IgD-negative memory B cell (primary cell): ENCODE measurements at regions not wholly inside any gene's neighbourhood (a gene's known extent, or its start where the extent isn't known, plus 50 kb on each side); places are given as distances from the start of the nearest gene placed in this dataset.
"Not testable (repeated sequence)": the region's sequence is repeated elsewhere in the genome, so short reads cannot be mapped to it uniquely, and the experiment has no call there.

Experiments
- H3K27ac Mint-ChIP-seq, 3 donors: one replicate each; pipeline ENCODE4 v1.8.0; 2020 to 2022; ENCODE audit warnings: mild to moderate bottlenecking in 3 of 3, mixed read lengths in 3 of 3, moderate library complexity in 1 of 3
- H3K27me3 Mint-ChIP-seq: one replicate; pipeline ENCODE4 v1.8.0; 2021; ENCODE audit warnings: mixed read lengths
- H3K36me3 Mint-ChIP-seq: one replicate; pipeline ENCODE4 v1.8.0; 2020; ENCODE audit warnings: mild to moderate bottlenecking, mixed read lengths
- H3K4me1 Mint-ChIP-seq, 3 donors: one replicate each; pipeline ENCODE4 v1.8.0; 2020 to 2022; ENCODE audit warnings: mixed read lengths in 3 of 3, mild to moderate bottlenecking in 1 of 3
- H3K4me3 Mint-ChIP-seq, 4 donors: one replicate each; pipeline ENCODE4 v1.8.0; 2020 to 2022; ENCODE audit warnings: mild to moderate bottlenecking in 4 of 4, mixed read lengths in 4 of 4, moderate library complexity in 3 of 4
- H3K9me3 Mint-ChIP-seq, 3 donors: one replicate each; pipeline ENCODE4 v1.8.0; 2020 to 2021; ENCODE audit warnings: mixed read lengths in 3 of 3, mild to moderate bottlenecking in 1 of 3

DNA sequence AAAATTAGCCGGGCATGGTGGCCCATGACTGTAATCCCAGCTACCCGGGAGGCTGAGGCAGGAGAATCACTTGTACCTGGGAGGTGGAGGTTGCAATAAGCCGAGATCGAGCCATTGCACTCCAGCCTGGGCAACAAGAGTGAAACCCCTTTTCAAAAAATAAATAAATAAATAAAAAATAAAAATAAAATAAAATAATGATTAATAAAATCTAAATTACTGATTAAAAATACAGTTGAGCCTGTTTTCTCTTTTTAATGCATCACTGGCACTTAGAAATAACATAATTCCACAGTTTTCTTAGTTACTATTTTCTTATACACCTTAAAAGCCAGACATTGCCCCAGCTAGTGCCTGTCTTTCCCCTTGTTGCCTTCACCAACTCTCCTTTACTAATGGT lies 922.8 kb upstream of the GJE1 start:
- Mint-ChIP-seq H3K4me3 (no peak overlapping the region), H3K27ac (no peak overlapping the region), H3K9me3 (no peaks in the 10 kb centered on the region), H3K27me3 (peaks cover 1% of the 10 kb centered on the region), H3K36me3 (no peaks in the 10 kb centered on the region), H3K4me1 (no peaks in the 10 kb centered on the region)

DNA sequence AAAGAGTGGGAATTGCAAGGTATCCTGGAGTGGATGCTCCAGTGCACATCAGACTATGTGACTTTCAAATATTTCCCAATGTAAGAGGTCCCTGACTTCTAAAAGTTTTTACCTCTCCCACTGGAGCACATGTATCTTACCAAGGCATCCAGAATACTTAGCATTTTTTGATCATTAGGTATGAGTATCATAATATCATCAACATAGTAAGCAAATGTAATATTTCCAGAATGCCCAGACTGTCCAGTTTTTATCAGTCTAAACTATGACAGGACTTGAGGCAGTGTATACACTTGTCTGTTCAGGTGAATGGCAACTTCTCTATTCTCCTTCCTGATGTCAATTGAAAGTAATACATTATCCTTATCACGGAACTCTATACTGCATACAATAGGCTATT lies 924.6 kb upstream of the GJE1 start:
- no peak overlapping the region for H3K4me3 Mint-ChIP-seq
- H3K9me3 Mint-ChIP-seq, result no peaks in the 10 kb centered on the region
- no peaks in the 10 kb centered on the region for H3K36me3 Mint-ChIP-seq
- H3K27ac Mint-ChIP-seq, result no peak overlapping the region
- no peaks in the 10 kb centered on the region for H3K27me3 Mint-ChIP-seq
- no peaks in the 10 kb centered on the region for H3K4me1 Mint-ChIP-seq

DNA sequence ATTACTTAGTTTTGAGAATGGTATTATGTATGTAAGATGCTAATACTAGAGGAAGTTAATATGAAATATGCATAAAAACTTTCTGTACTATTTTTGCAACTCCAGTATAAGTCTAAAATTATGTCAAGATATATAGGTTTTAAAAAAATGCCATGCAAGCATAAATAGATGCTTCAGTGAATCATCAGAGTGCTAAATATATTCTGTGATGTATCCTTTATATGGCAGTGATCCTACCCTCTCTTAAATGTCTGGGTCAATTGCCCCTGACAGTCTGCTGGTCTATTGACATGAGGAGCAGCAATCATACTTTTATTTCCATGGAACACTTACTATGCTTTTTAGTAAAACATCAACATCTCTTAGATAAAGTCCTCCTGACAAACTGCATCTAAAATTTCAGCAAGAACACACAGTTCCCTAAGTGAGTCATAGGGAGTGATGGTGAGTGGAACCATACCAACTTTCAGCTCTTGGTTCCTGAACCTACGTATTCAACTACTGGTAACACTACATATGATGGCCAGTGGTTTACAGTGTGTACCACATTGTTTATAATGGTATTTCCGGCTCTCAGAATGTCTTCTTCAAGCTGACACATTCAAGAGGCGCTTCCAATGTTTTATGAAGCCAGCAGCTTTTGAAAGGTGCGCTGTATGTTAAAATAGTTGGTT lies 928.7 kb upstream of the GJE1 start:
- H3K9me3 Mint-ChIP-seq, result no peaks in the 10 kb centered on the region
- no peak overlapping the region for H3K4me3 Mint-ChIP-seq
- H3K27me3 Mint-ChIP-seq, result peaks cover 2% of the 10 kb centered on the region
- no peaks in the 10 kb centered on the region for H3K4me1 Mint-ChIP-seq
- H3K36me3 Mint-ChIP-seq, result no peaks in the 10 kb centered on the region
- H3K27ac Mint-ChIP-seq, result no peak overlapping the region

DNA sequence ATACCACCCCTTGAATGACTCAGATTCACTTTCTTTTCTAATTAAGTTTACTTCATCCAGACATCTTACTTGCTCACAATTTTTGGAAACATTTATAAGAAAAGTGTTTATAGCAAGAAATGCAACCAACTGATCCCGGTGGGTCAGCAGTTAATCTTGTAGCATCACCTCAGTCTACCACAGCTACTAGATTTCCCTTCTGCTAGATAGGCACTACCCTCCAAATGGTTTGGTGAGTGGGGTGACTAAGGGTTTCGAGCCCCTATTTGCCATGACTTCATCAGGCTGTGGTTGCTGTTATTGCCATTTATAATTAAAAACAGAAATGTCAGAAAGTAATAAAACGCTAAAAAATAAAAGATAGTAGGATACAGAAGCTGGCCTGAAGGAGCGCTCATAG lies 930.1 kb upstream of the GJE1 start:
- no peaks in the 10 kb centered on the region for H3K36me3 Mint-ChIP-seq
- H3K4me3 Mint-ChIP-seq, result no peak overlapping the region
- no peak overlapping the region for H3K27ac Mint-ChIP-seq
- H3K4me1 Mint-ChIP-seq, result no peaks in the 10 kb centered on the region
- H3K27me3 Mint-ChIP-seq, result peaks cover 2% of the 10 kb centered on the region
- H3K9me3 Mint-ChIP-seq, result no peaks in the 10 kb centered on the region

DNA sequence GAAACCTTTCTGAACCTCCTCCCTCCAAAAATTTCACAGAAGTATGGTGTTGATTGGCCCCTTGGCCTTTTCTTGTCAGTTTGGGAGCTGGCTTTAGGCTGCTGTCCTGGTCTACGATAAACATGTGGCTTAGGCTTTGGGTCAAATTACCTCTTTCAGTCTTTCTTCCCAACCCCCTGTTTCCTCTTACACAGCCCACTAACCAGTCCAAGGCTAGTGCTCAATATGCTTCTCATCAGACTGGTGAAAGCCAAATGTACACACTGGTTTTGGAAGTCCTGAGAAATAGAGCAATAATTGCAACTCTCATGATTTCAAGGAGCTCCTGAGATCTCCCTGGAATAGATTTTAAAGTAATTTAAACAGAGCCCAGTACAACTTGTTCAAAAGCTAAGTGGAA lies 933.7 kb upstream of the GJE1 start:
- peaks cover 2% of the 10 kb centered on the region for H3K27me3 Mint-ChIP-seq
- H3K27ac Mint-ChIP-seq, result no peak overlapping the region
- H3K4me3 Mint-ChIP-seq, result no peak overlapping the region
- H3K4me1 Mint-ChIP-seq, result no peaks in the 10 kb centered on the region
- H3K36me3 Mint-ChIP-seq, result peaks cover 2% of the 10 kb centered on the region
- H3K9me3 Mint-ChIP-seq, result peaks cover 0 to 2% (median 0%) of the 10 kb centered on the region in 3 donors

DNA sequence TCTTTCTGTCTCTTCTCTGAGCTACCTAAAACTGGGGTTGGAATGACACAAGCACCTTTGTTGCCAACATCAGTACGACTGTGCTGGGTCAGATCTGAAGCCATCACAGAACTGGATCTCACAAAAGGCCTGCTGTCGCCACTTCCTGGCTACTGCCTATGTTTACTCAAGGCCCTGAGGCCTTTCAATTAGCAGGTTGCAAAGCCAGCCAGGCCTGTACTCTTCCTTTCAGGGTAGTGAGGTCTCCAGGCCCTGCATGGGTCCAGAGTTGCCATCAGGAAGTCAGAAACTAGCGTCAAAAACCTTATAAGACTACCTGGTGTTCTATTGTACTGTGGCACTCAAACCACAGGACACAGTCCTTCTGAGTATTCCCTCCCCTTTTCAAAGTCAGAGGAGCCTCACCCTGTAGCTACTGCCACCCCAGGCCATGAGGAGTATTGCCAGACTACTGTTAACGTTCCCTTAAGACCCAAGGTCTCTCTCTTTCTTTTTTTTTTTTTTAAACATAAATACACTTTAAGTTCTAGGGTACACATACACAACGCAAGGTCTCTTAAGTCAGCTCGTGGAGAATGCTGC lies 937.4 kb upstream of the GJE1 start:
- peaks cover 0 to 23% (median 0%) of the 10 kb centered on the region in 3 donors for H3K9me3 Mint-ChIP-seq
- H3K4me3 Mint-ChIP-seq, result no peak overlapping the region
- H3K4me1 Mint-ChIP-seq, result no peaks in the 10 kb centered on the region
- H3K27me3 Mint-ChIP-seq, result no peaks in the 10 kb centered on the region
- H3K27ac Mint-ChIP-seq, result no peak overlapping the region
- peaks cover 6% of the 10 kb centered on the region for H3K36me3 Mint-ChIP-seq

DNA sequence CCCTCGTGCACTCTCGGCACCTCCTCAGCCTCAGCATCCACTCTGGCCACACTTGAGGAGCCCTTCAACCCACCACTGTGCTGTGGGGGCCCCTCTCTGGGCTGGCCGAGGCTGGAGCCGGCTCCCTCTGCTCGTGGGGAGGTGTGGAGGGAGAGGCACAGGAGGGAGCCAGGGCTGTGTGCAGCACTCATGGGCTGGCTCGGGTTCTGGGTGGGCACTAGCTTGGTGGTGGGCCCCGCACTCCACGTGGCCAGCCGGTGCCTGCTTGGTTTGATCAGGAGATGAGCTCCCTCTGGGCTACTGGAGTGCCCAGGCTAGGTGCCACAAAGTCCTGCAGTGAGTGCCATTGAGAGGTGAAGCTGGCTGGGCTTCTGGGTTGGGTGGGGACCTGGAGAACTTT lies 949.4 kb upstream of the GJE1 start:
- Mint-ChIP-seq H3K9me3 (peaks cover 4 to 9% (median 4%) of the 10 kb centered on the region in 3 donors), H3K27me3 (no peaks in the 10 kb centered on the region), H3K4me1 (no peaks in the 10 kb centered on the region), H3K36me3 (no peaks in the 10 kb centered on the region), H3K27ac (no peak overlapping the region), H3K4me3 (no peak overlapping the region)

DNA sequence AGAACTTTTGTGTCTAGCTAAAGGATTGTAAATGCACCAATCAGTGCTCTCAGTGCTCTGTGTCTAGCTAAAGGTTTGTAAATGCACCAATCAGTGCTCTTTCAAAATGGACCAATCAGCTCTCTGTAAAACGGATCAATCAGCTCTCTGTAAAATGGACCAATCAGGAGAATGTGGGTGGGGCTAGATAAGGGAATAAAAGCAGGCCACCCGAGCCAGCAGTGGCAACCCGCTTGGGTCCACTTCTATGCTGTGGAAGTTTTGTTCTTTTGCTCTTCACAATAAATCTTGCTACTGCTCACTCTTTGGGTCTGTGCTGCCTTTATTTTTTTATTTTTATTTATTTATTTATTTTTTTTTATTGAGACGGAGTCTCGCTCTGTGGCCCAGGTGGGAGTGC lies 957.3 kb upstream of the GJE1 start:
- not testable (repeated sequence) for H3K4me1 Mint-ChIP-seq, H3K27me3 Mint-ChIP-seq, H3K27ac Mint-ChIP-seq

DNA sequence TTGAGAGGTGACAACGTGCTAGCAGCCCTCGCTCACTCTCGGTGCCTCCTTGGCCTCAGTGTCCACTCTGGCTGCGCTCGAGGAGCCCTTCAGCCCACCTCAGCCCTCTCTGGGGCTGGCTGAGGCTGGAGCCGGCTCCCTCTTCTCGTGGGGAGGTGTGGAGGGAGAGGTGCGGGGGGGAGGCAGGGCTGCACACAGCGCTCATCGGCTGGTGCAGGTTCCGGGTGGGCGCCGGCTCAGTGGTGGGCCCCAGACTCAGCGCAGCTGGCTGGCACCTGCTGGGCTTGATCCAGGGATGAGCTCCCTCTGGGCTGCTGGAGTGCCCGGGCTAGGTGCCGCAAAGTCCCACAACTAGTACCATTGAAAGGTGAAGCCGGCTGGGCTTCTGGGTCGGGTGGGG lies 957.8 kb upstream of the GJE1 start:
- no peak overlapping the region for H3K27ac Mint-ChIP-seq

More for the DNA sequence above, 957.3 kb upstream of the GJE1 start:
- H3K36me3 Mint-ChIP-seq, H3K4me3 Mint-ChIP-seq, H3K9me3 Mint-ChIP-seq: not testable (repeated sequence)

DNA sequence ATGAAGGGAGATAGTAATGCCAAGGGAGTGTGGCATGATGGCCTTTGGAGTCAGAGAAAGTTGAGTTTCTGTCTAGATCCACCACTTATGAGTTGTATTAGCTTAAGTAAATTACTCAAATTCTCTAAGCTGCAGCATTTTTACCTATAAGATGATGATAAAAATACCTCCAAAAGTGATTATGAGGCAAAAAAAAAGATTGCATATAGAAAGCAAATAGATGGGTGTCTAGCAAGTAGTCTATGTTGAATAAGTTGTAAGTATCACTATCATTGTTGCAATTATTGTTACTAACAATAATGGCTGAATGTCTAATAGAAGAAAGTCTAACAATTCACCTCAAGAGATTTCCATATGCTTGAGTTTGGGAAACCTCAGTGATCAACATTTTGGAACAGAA lies 959.2 kb upstream of the GJE1 start:
- Mint-ChIP-seq H3K4me1 (peaks cover 0 to 2% (median 0%) of the 10 kb centered on the region in 3 donors), H3K4me3 (no peak overlapping the region), H3K9me3 (peaks cover 0 to 3% (median 0%) of the 10 kb centered on the region in 3 donors), H3K36me3 (no peaks in the 10 kb centered on the region), H3K27ac (no peak overlapping the region), H3K27me3 (no peaks in the 10 kb centered on the region)

More for the DNA sequence above, 957.8 kb upstream of the GJE1 start:
- Mint-ChIP-seq H3K9me3 (no peaks in the 10 kb centered on the region), H3K36me3 (no peaks in the 10 kb centered on the region), H3K27me3 (no peaks in the 10 kb centered on the region), H3K4me1 (peaks cover 0 to 2% (median 0%) of the 10 kb centered on the region in 3 donors), H3K4me3 (no peak overlapping the region)

DNA sequence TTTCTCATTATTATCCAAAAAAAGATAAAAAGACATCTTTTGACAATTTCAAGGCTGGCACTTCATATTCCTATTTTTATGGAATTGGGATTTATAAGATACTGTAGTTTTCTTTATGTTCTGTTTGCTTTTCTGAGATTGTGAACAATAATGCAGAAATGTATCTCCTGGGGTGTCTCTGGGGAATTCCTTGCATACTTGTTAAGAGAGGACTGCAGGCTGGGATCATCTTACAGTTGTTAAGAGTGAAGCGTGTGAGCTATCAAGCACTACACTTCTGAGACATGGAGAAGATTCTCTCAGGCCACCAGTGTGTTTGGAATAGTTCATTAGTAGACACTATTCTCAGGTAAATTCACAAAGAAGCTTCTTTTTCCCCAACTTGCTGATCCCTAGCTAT lies 963.3 kb upstream of the GJE1 start:
- H3K4me3 Mint-ChIP-seq, result no peak overlapping the region
- H3K36me3 Mint-ChIP-seq, result no peaks in the 10 kb centered on the region
- H3K27ac Mint-ChIP-seq, result no peak overlapping the region
- H3K27me3 Mint-ChIP-seq, result no peaks in the 10 kb centered on the region
- peaks cover 0 to 5% (median 0%) of the 10 kb centered on the region in 3 donors for H3K9me3 Mint-ChIP-seq
- H3K4me1 Mint-ChIP-seq, result peaks cover 0 to 2% (median 1%) of the 10 kb centered on the region in 3 donors

DNA sequence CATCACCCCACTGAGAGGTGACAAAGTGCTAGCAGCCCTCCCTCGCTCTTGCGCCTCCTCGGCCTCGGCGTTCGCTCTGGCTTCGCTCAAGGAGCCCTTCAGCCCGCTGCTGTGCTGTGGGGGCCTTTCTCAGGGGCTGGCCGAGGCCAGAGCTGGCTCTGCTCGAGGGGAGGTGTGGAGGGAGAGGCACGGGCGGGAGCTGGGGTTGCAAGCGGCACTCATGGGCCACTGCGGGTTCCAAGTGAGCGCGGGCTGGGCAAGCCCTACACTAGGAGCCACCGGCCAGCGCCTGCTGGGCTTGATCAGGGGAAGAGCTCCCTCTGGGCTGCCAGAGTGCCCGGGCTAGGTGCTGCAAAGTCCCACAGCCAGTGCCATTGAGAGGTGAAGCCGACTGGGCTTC lies 964.8 kb upstream of the GJE1 start:
- Mint-ChIP-seq H3K9me3 (peaks cover 0 to 5% (median 0%) of the 10 kb centered on the region in 3 donors), H3K27ac (no peak overlapping the region), H3K4me3 (no peak overlapping the region), H3K4me1 (peaks cover 0 to 3% (median 1%) of the 10 kb centered on the region in 3 donors), H3K36me3 (no peaks in the 10 kb centered on the region), H3K27me3 (no peaks in the 10 kb centered on the region)

DNA sequence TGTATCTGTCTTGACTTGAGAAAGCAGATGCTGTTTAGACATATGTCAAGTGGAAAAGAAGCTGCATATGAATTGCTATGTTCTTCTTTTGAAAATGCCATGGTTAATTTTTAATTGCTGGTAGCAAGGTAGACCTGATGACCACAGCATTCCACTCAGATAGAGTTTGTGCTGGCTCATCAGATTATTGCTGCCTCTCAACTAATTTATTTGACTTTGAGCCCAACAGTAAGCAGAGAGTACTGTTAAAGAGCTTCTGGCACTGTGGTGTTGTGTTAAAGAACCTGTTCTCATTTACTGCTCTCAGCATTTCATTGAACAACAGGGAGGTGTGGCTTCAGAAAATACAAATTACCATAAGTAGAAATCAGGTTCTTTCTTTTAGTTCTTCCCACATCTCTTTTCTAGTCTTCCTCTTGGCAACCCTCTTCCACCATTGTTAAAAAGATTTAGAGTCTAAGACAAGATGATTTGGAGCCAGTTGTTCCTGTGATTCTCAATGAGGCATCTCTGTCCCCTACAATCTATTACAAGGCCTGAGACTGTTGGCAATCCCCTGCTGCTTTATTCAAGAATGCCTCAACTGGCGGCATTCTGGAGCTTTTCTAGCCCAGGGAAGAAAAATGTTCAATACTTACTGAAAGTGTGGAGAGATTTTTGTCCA lies 967.6 kb upstream of the GJE1 start:
- no peak overlapping the region for H3K27ac Mint-ChIP-seq
- H3K9me3 Mint-ChIP-seq, result peaks cover 0 to 5% (median 0%) of the 10 kb centered on the region in 3 donors
- H3K27me3 Mint-ChIP-seq, result no peaks in the 10 kb centered on the region
- no peaks in the 10 kb centered on the region for H3K36me3 Mint-ChIP-seq
- H3K4me3 Mint-ChIP-seq, result no peak overlapping the region
- H3K4me1 Mint-ChIP-seq, result peaks cover 0 to 3% (median 0%) of the 10 kb centered on the region in 3 donors

DNA sequence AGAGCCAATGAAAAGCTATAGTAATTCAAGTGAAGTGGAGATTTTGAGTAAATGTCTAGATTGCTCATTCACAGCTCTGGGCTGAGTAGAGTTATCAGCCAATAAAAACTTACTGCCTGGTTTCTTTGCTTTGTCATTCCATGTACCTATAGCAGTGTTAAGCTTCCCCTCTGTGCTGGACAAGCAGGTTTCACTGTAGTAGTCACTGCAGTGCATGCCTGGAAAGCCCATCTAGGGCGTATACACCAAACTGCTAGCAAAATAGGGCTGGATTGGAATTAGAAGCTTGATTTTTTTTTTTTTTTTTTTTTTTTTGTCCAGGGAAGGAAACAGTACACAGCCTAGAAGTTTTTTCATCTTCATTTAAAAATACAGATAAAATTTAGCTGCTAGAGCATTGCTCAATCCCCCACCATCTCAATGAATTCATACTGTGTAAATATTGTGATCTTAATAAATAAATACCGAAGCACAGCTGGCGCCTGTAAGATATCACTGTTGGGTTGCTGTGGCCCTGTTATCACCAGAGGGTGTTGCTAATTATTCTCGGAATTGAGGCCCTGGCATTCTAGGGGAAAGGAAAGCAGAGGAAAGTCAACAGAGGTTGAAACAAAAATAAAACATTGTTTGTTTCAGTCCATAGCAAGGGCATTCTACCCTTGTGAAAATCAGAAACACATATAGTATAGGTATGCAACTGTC lies 968.5 kb upstream of the GJE1 start:
- H3K27ac Mint-ChIP-seq, result no peak overlapping the region
- no peaks in the 10 kb centered on the region for H3K36me3 Mint-ChIP-seq
- H3K9me3 Mint-ChIP-seq, result peaks cover 0 to 5% (median 0%) of the 10 kb centered on the region in 3 donors
- H3K4me3 Mint-ChIP-seq, result no peak overlapping the region
- H3K27me3 Mint-ChIP-seq, result no peaks in the 10 kb centered on the region
- H3K4me1 Mint-ChIP-seq, result peaks cover 0 to 3% (median 0%) of the 10 kb centered on the region in 3 donors

DNA sequence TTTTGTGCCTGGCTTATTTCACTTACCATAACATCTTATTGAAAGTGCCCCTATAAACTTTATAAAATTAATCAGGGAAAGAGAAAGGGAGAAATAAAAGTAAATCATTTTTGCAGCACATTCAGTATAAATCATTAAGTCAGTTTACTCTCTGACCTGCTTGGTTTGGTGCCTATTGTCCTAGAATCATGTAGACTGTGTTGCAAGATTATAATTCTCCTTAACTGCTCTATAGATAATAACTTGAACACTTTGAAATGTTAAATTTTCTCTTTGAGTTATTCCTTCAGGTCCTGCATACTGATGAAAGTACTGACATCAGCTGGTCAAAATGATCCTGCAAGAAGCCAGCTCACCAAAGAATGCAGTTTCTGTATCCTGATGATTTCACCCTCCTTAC lies 969.6 kb upstream of the GJE1 start:
- no peak overlapping the region for H3K27ac Mint-ChIP-seq

More for the DNA sequence above, 969.6 kb upstream of the GJE1 start:
- Mint-ChIP-seq H3K4me3 (no peak overlapping the region), H3K27me3 (no peaks in the 10 kb centered on the region), H3K36me3 (no peaks in the 10 kb centered on the region), H3K4me1 (peaks cover 0 to 5% (median 0%) of the 10 kb centered on the region in 3 donors), H3K9me3 (peaks cover 0 to 2% (median 0%) of the 10 kb centered on the region in 3 donors)
